ENCODE measurements at regions not wholly inside any gene's neighbourhood (a gene's known extent, or its start where the extent isn't known, plus 50 kb on each side); places are given as distances from the start of the nearest gene placed in this dataset.

DNA sequence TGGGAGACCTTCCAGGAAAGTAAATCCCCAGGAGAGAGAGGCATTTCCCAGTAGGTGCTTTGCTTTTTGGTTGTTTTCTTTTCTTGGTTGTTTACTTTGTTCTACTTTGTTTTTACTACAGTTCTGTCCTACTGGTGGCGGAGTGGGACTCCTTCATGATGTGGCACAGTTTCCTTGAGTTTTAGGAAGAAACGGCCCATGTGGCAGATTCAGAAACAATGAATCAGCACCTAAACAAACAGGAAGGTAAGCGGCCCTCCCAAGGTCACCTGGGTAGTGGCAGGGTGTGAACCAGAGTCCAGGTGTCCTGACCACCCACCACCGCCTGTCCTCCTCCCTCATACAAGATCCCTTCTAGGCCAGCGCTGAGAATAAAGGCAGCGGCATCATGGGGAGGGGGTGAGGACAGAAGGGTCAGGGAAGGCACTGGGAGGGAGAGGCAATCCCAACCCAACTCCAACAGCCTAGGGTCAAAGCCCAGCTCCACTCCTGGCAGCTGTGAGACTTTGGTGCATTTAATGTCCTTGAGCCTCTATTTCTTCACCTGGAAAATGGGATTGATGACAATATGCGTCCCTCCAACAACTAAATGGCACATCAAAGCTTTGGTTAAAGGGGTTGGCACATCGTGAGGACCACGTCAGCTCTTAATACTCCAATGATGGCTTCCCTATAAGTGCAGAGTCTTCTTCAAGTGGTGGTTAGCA lies 111.5 kb upstream of the BCL2L14 start:
- H3K27ac ChIP-seq, result no peak overlapping the region
- TF ChIP-seq, protein P1, sequence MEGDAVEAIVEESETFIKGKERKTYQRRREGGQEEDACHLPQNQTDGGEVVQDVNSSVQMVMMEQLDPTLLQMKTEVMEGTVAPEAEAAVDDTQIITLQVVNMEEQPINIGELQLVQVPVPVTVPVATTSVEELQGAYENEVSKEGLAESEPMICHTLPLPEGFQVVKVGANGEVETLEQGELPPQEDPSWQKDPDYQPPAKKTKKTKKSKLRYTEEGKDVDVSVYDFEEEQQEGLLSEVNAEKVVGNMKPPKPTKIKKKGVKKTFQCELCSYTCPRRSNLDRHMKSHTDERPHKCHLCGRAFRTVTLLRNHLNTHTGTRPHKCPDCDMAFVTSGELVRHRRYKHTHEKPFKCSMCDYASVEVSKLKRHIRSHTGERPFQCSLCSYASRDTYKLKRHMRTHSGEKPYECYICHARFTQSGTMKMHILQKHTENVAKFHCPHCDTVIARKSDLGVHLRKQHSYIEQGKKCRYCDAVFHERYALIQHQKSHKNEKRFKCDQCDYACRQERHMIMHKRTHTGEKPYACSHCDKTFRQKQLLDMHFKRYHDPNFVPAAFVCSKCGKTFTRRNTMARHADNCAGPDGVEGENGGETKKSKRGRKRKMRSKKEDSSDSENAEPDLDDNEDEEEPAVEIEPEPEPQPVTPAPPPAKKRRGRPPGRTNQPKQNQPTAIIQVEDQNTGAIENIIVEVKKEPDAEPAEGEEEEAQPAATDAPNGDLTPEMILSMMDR (conservative IDR thresholded peaks at IDR 0.05), result no peak
- no peak for TF ChIP-seq ZFX (IDR thresholded peaks at IDR 0.05)

DNA sequence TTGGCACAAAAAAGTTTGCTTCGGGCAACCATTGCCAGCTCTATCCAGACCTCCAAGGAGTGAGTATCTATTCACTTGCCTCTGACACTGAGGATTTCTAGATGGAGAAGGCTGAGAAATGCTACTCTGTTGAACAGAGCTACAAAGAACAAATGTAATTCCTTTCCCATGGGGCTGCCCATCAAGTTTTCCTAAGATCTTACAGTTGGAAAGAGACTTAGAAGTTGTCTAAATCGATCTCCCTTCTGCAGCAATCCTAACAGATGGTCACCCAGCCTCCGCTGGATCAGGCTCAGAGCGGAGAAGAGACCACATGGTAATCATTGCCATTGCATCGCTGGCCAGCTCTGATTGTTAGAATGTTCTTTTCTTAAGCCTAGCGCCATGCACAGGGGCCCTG lies 110.1 kb upstream of the BCL2L14 start:
- no peak overlapping the region for H3K27ac ChIP-seq
- TF ChIP-seq, protein P1 (conservative IDR thresholded peaks at IDR 0.05), result no peak
- TF ChIP-seq ZFX (IDR thresholded peaks at IDR 0.05), result no peak

DNA sequence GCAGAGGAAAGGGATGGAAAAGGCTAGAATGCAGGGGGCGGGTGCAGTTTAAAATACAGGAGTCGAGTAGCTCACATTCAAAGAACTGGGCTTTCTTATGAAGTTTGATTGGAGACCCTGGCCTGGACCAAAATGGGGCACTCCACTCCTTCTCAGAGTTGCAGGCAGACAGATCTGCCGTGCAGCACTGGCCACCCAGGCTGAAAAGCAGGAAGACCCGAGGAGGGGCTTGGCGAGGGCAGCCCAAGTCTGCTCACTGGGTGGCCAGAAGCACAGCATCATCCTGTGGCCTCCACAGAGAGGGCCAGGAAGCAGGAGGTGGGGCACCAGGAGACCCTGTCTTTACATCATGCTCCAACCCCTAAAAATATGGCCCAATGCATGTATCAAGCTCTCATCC lies 109.1 kb upstream of the BCL2L14 start:
- H3K27ac ChIP-seq, result no peak overlapping the region
- TF ChIP-seq, protein P1 (conservative IDR thresholded peaks at IDR 0.05), result no peak
- TF ChIP-seq ZFX (IDR thresholded peaks at IDR 0.05), result no peak

DNA sequence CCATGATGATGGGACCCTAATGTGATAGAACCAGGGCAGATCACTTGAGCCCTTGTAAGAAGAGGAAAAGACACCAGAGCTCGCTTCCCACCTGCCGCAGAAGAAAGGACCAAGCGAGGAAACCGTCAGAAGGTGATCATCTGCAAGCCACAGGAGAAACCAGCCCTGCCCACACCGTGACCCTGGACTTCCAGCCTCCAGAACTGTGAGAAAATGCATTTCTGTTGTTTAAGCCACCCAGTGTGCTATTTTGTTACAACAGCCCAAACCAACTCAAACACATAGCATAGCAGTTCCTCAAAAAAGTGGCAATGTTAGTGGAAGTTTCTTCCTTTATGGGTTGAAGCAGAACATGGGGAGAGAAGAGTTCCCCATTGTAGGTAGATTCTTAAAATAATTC lies 107.9 kb upstream of the BCL2L14 start:
- H3K27ac ChIP-seq, result no peak overlapping the region
- TF ChIP-seq, protein P1 (conservative IDR thresholded peaks at IDR 0.05), result no peak
- no peak for TF ChIP-seq ZFX (IDR thresholded peaks at IDR 0.05)

DNA sequence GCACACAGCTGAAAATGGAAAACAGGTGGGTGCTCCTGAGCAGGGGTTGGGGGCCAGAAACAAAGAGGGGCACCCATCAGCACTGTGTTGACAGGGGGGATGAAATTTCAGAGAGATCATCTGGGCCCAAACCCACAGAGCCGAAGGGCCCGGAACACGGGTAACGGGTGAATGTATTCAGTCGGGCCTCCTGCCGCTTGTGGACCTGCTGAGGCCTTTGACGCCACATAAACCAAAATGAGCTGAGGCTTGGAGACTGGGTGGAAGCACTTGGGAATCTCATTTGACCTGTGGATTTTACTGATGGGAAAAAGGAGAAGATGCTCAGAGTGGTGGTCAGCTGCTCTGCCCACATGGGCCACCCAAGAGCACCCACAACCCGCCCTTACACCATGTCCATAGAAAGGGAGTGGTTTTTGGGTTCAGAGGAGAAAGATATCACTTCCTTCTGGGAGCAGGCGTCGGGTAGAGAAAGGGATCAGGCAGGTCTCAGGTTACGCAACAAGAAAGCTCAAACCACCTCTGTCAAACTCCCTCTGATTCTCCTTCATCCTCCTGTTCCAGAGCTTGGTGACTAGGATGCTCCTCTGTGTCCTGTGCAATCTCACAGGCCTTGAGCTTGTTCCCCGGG lies 106.8 kb upstream of the BCL2L14 start:
- no peak overlapping the region for H3K27ac ChIP-seq
- TF ChIP-seq, protein P1 (conservative IDR thresholded peaks at IDR 0.05), result no peak
- no peak for TF ChIP-seq ZFX (IDR thresholded peaks at IDR 0.05)

DNA sequence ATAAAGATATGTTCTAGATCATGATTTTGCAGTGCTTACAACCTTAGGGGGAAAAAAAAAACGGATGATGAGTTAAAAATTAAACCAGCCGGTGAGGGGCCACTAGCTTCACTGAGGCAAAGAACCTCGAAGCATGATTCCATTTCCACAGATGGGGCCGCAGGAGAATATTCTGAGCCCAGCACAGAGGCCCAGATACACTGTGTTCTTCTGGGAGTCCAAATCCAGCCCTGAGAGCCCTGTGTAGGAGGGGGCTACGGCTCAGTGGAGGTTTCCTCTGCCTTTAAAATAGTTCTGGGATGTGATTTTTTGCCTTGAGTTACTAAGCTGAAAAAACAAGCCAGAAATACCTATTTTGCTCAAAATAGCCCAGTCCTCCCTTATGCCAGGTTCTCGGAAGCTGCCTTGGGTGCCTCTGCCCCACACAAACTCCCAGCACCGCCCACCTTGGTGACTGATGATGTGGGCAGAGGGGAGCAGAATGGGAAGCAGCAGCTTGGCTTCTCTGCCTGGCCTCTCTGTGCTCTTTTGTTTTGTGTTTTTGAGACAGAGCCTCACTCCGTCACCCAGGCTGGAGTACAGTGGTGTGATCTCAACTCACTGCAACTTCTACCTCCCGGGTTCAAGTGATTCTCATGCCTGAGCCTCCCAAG lies 105.4 kb upstream of the BCL2L14 start:
- TF ChIP-seq, protein P1 (conservative IDR thresholded peaks at IDR 0.05), result no peak
- TF ChIP-seq ZFX (IDR thresholded peaks at IDR 0.05), result no peak
- no peak overlapping the region for H3K27ac ChIP-seq
